IPS DF 19.7 (cell line): ENCODE measurements at regions not wholly inside any gene's neighbourhood (a gene's known extent, or its start where the extent isn't known, plus 50 kb on each side); places are given as distances from the start of the nearest gene placed in this dataset.

Experiments
- DNase-seq: peaks from one replicate; pipeline ENCODE4 v3.0.0-alpha.2; 2013; ENCODE audit warnings: low read depth, low spot score

DNA sequence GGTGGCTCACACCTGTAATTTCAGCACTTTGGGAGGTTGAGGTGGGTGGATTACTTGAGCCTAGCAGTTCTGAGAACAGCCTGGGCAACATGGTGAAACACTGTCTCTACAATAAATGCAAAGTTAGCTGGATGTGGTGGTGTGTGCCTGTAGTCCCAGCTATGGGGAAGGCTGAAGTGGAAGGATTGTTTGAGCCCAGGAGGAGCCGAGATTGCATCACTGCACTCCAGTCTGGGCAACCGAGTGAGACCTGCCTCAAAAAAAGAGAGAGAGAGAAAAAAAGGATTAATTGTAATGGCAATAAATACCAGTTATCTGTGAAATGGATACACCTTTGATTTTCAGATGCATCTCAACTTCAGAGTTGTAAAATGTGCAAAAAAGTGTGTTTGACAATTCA lies 58.8 kb downstream of the SPRY1 start:
- DNase-seq: no peak

DNA sequence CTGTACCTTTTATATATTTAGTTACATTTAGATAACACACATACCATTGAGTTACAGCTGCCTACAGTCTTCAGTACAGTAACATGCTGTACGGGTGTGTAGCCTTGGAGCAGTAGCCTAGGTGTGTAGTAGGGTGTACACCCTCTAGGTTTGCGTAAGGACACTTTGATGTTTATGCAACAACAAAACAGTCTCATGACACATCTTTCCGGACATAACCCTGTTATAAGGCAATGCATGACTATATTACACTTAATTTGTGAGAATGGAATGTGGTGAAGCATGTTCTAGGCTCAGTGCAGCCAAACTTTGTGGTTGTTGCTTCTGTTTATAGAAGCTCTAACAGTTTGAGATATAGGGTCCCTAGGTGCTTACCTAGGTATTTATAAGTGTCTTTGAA lies 65.4 kb downstream of the SPRY1 start:
- DNase-seq: no peak

DNA sequence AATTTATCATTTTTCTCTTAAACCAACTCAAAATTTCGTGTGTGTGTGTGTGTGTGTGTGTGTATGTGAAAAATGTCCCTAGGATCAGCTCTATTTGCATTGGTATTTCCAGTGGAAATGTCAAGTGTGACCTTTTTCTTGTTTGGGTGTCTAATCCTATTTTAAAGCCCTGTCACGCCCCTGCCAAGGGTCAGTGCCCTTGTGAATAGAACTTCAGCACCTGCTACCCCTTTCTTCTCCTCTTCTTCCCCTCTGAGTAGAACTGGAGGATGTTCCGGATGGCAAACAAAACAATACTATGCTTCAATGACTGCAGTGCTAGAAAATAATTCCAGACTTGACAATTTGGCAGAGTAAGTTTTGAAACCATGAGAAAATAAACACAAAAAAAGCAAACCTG lies 67.3 kb downstream of the SPRY1 start:
- DNase-seq: no peak

DNA sequence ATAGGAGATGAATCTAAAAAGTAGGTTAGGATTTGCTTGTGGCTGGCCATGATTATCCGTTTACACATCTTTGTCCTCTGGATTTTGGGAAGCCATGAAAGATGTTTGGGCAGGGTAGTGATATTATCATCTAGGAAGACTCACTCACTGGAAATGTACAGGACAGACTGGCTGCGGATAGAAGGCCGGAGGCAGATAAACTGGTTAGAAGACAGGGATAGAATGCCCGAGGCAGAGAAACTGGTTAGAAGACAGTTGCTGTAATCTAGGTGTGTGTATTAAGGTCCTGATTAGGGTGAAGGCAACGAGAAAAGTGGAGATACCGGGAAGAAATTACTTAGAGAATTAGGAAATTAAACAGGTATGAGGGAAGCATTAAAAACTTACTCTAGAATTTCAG lies 68.8 kb downstream of the SPRY1 start:
- DNase-seq: no peak

DNA sequence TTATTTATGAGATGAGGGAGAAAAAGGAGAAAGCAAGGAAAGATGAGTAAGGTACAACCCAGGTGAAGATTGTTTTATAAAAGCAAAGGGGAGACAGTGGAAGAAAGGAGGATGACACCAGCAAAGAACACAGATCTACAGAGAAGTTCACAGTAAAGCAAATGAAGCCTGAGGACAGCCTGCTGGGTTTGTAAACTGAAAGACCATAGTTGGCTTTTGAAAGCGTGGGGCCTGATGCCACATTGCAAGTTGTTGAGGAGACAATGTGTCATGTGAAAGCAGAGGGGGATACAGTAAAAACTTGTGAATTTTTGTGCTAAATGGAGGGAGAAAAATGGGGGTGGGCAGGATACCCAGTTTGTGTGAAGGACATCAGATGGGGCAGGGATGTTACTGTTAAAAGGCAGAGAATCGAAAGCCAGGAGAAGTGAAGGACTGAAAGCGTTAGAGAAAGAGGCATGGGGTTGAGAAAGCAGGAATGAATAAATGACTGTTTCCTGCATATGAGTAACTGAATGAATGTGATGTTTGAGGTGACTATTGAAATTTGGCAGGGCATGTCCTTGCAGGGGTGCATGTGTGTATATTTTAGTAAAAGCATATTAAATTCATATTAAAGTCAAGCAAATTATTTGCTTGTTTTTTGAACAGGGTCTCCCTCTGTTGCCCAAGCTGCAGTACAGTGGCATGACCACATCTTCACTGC lies 69.6 kb downstream of the SPRY1 start:
- DNase-seq: no peak

DNA sequence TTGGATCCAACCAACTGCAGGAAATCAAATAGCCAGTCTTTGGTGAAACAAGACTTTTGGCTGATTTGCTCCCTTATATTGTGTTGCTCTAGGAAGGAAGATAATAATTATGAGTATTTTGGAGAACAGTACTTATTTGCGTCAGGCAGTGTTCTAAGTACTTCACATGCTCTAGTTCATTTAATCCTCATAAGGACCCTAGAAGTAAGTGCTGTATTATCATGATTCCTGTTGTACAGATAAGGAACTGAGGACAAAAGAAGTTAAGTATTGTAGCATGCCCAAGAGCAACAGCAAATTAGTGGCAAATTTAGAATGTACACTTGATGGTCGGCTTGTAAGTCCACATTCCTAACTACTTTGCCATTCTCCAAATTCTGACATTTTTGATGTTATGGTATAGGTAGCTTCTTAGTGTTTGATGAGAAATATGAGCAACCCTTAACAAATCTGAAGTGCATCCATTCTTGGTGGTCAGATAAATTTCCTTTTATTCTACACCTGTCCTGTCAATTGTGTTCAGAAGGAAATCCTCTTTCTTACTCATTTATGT lies 72.0 kb downstream of the SPRY1 start:
- no peak for DNase-seq

DNA sequence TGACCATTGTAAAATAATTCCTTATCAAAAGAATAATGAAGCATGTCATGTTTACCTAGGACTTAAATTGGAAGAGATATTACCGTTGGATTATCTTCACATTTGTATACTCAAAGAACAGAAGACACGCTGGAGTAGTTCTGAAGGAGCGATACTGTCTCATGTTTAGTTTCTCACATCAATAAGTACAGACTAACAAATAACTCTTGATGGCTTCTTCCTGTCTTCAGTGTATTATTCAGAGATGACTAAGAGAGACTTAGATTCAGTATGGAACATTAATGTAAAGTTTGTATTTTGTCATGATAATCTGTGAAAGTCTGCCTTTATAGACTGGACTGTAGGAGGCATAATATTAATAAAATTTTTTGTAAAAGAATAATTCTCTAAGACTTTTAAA lies 72.7 kb downstream of the SPRY1 start:
- DNase-seq: no peak

DNA sequence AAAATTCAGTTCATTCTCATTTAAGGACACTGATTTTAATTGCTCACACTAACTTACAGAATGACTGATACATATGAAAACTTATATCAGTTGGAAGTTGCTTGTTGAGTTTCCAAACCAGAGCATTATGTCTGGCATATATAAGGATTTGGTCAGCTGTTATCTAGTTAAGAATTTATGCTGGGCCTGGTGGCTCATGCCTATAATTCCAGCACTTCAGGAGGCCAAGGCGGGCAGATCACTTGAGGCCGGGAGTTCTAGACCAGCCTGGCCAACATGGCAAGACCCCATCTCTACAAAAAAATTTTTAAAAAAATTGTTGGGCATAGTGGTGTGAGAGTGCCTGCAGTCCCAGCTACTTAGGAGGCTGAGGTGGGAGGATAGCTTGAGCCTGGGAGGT lies 73.1 kb downstream of the SPRY1 start:
- no peak for DNase-seq

DNA sequence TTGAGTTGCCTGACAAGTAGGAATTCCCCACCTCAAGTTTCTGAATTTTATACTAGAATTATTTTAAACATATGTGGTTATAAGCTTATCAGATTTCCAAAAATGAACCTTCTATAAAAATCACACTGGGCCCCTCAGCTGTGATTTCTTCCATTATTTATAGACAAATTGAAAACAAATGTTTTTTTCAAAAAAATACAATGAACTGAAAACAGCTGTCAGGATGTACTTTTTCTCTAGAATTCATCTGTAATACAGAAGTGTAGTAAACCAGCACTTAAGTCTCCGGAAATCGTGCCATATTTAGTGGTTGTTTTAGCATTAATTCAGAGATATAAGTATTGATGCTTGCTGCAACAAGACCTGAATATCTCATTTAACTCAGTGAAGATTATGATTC lies 74.0 kb downstream of the SPRY1 start:
- no peak for DNase-seq

DNA sequence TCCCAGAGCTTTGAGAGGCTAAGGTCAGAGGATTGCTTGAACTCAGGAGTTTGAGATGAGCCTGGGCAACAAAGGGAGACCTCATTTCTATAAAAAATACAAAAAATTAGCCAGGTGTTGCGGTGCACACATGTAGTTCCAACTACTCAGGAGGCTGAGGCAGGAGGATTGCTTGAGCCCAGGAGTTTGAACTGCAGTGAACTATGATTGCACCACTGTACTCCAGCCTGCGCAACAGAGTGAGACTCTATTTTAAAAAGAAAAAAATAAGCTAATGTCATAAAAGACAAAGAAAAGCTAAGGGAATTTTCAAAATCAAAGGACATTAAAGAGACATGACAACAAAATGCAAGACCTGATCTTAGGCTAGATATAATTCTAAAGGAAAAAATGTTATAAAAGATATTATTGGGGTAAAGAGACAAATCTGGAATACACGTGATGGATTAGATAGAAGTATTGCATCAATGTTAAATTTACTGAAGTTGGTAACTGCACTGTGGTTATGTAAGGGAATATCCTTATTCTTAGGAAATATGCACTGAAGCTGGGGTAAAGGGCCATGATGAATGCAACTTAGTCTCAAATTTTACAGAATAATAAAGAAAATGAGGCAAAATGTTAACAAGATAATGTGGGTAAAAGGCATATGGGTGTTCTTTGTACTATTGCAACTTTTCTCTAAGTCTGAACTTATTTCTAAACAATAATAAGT lies 75.2 kb downstream of the SPRY1 start:
- DNase-seq: no peak

DNA sequence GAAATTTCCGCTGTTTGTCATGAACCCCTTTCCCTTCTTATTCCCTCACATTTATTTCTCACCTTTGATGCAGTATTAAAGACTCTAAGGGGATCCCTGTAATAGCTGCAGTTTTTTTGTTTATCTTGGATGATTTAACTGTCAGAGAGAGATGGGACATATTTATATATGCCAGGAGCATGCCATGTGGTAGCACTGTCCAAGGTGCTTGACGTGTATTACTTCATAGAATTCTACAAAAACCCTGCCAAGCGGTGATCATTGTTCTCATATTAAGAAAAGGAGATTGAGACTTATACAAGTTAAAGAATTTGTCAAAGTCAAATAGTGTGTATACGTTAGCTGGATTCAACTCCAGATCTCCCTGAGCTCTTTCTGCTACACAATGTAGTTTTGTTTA lies 78.2 kb downstream of the SPRY1 start:
- DNase-seq: no peak

DNA sequence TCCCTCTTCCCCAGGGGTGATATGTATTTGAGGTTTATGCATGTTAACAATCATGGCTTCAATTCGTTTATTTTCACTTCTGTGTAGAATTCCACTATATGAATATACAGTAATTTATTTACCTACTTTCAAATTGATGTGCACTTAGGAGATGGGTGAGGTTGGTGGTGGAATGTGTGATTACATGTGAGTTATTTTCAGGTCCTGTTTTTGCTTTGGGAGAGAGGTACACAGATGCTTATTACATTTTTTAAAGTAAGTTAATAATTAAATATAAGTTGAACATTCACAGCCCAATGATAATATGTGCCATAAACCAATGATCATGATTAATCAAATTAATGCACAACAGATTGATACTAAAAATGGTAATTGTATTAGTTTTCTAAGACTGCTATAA lies 79.5 kb downstream of the SPRY1 start:
- no peak for DNase-seq

DNA sequence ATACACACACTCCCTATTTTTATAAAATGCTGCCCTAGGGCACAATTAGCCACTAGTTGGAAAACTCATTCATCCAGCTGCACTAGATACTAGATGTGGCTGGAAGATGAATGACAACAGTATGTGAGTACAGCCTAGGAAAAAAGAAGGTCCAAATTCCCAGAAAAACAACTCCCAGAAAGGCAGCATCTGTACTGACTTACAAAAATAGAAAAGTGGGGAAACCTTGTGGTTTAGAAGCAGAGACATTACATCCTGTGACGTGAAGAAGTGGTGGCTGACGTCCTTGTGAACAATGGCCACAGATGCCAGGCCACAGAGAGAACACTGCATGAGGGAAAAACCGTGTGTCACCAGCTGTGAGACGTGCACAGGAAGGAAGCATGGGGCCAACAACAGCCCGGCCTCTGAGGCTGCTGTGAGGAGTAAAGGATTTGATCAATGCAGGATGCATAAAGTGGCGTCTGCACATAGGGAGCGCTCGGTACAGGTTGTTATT lies 81.2 kb downstream of the SPRY1 start:
- DNase-seq: no peak

DNA sequence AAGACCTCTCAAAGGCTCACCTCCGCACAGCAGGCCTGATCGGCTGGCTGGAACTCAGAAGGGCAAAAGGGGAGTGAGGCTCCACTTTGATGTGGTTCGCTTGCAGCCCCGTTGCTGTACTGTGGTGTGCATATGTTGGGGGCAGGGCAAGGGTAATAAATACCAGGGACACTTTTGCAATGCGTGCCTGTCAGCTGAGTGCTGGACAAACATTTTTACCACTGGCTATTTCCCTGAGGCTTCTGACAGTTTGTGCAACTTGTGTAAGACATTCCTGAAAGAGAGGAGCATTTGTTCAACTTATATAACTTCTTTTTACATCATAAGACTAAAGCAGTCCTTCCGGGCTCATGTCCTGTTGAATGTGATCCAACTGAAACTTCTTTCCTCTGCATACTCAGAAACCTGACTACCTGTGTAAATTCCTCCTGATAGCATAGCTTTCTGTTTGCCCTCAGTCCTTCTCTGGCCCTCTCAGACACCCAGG lies 82.3 kb downstream of the SPRY1 start:
- DNase-seq: no peak

DNA sequence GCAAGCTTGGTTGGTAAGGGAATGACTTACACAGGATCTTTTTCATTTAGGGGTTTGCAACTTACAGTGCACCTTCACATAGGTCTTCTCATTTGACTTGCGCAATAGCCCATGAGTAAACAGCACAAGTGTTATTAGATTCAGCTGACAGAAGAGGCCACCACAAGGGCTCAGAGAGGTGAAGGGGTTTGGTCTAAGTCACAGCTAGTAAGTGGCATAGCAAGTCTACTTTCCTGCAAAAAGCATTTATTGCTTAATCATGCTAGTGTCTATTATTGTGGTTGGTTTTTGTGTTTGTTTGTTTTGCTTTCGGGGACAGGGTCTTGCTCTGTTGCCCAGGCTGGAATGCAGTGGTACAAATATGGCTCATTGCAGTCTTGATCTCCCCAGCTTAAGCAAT lies 83.3 kb downstream of the SPRY1 start:
- DNase-seq: no peak

DNA sequence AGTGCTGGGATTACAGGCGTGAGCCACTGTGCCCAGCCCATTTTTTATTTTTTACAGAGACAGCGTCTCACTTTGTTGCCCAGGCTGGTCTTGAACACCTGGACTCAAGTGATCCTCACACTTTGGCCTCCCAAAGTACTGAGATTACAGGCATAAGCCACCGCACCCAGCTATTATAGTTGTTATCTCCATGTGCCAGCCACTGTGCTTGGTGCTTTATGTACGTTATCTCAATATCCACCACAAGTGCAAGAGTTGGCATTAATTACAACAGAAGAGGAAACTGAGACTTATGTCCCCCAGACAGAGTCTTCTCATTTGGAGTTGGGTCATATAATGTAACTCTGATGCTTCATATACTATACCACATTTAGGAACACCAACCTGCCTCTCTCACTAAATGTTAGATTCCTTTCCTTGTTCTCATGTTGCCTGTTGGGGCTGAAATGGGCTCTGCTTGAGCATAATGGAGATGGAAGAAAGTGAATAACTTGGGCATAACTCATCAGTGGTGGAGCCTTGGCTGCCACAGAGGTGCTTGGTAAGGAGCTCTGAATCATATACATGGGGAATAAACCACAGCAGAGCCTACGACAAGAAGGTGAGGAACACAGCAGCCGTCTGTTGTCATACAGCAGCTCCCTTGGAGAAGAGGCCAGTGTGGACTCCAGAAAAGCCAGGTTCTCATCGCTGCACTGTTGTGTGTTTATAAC lies 84.3 kb downstream of the SPRY1 start:
- DNase-seq: no peak

DNA sequence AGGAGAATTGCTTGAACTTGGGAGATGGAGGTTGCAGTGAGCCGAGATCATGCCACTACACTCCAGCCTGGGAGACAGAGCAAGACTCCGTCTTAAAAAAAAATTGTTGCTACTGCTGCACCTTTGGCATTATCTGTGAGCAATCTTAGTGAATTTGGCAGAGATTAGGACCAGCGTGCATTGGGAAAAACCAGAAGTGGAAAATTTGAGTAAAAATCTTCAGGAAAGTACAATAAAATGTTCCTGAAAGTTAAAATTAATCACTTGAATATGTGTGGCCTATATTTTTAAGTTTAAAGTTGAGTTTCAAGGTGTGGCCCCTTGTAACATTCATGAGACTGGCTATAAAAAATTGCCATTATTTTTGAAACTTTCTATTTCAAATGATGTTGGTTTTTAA lies 85.1 kb downstream of the SPRY1 start:
- DNase-seq: no peak

DNA sequence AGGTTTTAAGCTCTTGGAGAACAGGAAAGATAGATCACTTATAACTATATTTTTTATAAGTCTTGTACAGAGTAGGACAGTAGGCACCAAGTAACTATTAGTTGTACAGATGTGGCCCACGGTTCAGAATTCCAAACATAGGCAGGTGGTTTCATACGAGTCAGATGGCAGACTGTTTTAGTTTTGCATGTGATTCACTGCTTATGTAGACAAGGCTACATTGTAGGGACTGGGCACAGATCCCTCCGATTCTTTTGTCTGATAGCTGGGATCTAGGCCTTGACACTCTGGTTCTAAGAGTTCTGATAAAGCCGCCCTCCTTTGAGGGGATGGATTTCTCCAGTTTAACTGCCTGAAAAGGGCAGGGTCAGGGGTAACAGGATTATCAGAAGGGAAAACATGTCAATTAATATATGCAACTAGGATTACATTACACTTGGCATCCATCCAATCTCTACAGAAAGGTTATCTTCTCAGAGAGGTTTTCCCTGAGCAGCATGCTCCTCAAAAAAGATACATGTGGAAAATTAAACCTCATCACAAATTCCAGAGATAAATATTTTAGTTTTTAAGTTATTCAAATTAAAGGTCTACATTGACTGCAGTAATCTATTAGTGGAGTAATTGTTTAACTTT lies 87.8 kb downstream of the SPRY1 start:
- no peak for DNase-seq

DNA sequence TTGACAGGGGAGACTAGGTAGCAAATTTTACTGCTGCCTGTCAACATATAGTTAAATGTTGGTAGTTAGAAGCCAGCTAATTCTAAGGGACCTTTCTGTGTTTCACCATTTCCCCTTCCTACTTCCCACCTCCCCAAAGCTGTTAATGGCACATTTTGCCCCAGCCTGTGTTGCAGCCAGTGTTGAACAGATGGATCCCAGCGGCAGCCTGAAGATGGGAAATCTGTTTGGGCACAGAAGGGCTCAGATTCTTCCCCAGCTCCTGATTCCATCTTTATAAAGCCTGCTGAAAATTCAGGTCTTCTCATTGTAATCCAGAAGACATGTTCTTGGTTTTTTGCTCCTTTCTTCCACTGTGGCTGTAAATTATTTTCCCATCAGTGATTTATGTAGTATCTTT lies 89.0 kb downstream of the SPRY1 start:
- DNase-seq: no peak

DNA sequence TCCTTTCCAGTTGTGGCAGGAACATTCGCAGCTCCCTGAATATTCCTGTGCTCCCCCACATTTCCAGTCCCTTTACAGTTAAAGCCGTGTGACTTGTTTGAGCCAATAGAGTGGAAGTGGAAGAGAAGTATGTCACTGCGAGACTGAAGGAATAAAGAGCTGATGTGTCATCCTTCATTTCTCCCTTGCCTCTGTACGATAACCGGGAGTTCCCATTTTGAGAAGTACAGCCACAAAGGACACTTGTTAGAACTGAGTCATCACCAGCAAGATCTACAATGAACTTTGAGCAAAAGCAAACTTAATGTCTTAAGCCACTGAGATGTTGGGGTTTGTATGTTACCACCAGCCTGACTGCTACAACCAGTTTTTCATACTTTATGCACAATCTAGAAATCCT lies 92.3 kb downstream of the SPRY1 start:
- DNase-seq: no peak

DNA sequence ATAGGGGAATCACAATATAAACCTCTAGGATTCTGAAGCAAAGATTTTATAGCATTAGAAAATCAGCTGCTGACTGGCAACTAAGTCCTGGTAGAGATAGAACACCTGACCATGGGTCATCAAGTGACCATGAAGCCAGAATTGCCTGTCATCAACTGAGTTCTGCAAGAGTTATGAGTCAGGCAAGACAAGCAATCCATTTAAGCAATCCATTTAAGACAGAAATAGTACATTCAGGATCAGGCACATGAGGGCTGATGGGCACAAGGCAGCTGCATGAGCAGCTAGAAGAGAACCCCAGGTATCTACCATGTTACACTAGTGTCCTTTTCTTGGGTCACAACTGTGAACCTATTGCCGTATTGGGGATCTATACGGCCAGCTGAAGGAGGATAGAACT lies 98.9 kb downstream of the SPRY1 start:
- DNase-seq: no peak

DNA sequence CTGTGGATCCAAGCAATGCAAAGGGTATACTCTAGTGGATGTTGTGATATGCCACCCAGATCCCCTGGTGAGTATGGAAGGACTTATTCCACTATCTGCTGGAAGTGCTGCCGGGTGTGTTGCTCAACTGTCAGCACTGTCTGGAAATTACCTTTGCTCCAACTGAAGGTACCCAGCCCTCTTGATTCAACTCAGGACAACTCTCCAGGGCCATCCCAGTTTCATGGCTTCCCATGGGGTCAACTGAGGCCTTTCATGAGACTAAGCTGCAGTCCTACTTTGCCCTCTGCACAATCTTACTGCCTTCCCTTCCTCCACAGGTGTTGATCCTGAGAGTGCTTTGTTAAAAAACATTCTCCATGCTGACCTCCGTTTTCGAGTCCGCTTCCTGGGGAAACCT lies 99.8 kb downstream of the SPRY1 start:
- DNase-seq: no peak
